ENCODE measurements at regions not wholly inside any gene's neighbourhood (a gene's known extent, or its start where the extent isn't known, plus 50 kb on each side); places are given as distances from the start of the nearest gene placed in this dataset.
"Not testable (repeated sequence)": the region's sequence is repeated elsewhere in the genome, so short reads cannot be mapped to it uniquely, and the experiment has no call there.

- peak; percentile 46 for DNase-seq
These were observed 562.9 kb upstream of the NRP1 start for GRCh38 chr10:33897291-33897752.

- DNase-seq = peak; percentile 22
These were observed 559.0 kb upstream of the NRP1 start for GRCh38 chr10:33893506-33893905.

GRCh38 chr10:33889371-33889770 is 554.9 kb upstream of the NRP1 start:
- no peak for DNase-seq

DNA sequence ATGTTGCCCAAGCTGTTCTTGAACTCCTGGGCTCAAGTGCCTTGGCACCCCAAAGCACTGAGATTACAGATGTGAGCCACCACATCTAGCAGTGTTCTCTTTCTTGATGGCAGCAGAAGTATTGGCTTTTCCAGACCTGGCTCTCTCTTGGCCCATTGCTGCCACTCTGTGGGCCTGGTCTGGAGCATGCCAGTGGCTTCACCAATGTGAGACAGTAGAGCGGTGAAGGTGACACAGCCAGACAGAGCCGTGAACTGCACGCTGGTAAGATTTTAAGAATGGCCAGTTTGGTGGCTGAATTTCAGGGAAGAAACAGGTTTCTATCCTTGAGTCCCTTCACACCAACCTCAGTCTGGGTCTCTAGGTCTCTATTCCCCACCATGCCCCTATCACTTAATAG is 552.7 kb upstream of the NRP1 start:
- no peak for DNase-seq

DNA sequence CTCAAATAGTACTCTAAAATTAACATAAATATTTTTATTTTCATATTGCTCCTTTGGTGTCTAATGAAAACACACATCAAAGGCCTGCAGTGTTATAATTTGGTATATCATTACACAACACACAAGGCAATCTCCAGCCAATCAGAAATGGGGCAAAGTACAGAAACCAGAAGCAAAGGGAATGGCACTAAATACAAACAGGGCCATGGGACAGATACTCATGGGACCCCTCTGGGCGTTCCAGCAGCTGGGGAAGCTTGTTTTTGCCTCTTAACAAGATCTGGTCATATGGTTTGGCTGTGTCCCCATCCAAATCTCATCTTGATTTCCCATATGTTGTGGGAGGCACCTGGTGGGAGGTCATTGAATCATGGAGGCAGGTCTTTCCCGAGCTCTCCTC is 551.8 kb upstream of the NRP1 start:
- no peak for DNase-seq

DNA sequence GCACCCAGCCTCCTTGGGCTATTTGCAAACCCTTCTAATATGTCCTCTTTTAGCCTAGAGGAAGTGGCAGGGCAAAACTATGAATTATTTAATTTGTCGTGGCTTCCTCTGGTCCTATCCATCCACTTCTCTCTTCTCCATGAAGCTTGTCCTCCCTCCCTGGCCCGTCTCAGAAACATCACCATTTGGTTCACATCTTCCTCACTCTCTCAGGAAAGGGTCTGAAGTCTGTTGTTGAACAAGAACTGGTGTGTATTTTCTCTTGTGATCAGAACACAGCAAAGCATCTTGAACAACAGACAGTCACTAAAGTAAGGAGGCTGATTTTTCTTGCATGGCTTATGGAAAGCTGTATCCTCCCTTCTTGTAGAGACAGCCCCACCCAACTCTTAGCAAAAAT is 550.1 kb upstream of the NRP1 start:
- no peak for DNase-seq

DNA sequence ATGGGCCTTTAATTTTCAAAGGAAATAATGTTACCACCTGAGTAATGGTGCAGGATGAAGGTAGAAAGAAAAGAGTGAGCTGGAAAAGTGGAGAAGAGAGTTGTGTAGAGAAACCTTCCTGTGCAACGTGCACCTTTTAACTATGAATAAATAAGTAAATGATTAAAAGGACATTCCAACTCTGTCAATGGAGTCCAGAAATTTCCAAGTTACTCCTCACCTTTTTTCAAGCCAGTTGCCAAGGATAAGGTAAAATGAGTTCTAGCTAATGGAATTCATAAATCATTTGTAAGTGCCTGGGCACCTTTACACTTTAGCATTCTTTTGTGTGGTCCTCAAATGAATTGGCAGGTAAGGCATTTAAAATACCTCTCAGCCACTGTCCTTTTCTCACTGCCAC is 549.4 kb upstream of the NRP1 start:
- no peak for DNase-seq

DNA sequence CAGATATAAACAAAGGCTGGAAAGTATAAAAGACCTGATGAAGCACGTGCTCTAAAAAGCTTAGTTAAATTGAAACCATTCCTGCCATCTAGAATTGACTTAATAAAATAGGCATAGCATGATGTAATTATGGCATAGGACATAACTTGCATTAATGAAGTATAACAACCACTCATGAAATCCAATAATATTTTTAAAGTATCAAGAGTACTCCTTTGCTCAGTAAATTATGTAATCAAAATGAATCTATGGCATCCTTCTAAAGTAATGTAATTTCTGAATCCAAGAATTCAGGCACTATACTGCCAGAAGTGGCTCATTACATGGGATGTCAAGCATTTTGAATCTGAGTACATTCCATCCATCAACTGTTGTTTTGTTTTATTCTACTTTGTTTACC is 548.5 kb upstream of the NRP1 start:
- DNase-seq = no peak

DNA sequence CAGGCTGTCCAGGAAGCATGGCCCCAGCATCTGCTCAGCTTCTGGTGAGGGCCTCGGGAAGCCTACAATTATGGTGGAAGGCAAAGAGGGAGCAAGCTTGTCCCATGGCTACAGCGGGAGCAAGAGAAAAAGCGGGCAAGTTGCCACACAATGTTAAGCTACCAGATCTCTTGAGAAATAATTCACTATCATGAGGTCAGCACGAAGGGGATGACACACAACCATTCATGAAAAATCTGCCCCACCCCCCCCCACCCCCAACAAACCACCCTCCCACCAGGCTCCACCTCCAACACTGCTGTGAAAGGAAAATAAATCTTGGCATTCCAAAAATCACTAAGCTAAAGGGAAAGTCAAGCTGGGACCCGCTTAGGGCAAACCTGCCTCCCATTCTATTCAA is 545.8 kb upstream of the NRP1 start:
- no peak for DNase-seq

DNA sequence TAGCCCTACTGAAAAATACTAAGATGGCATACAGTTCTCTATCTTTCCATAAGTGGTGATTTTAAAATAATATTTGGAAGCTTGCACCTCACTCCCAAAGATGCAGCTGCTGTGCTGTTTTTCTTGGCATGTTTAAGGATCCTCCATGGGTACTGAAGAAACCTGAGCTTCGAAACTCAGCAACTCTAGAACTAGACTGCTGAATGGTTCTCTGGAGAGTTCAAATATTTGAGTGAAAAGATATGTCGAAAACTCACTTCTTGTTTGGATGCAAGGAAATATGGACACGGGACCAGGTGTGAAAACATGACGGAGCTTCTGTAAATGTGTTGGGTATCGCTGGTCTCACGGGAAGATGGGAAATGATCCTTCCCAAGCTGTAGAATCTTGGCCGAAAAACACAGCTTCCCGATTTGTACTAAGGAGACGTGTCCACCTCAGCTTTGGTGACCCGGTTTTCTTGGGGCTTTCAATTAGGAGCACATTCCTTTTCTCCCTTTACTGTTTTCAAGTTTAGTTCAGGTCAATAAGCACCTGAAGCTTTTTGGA is 543.8 kb upstream of the NRP1 start:
- DNase-seq = peak; percentile 17

GRCh38 chr10:33876584-33877400 is 542.3 kb upstream of the NRP1 start:
- no peak for DNase-seq

DNA sequence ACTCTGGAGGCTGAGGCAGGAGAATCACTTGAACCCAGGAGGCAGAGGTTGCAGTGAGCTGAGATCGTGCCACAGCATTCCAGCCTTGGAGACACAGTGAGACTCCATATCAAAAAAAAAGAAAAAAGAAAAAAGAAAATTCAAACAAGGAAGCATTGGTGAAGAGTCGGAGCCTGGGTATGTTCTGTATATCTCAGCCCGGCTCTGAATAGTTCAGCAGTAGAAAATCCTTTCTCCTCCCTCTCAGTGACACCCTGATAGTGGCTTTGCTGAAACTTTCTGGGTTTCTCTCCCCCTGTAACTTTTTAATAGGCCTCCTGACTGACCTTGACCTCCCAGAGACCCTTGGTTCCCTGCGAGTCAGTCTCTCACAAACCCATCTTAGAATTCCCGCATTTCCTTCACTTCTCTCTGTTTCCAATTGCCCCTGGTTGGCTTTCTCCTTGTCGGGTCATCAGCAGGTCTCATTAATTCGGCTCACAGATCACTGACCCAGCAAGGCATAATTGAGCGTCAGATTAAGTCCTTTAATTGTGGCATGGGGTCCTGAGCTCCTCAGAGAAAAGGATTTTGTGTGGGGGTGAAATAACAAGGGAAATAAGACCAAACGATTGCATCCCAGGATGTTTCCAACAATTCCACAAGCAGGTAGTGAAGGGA is 541.6 kb upstream of the NRP1 start:
- DNase-seq = no peak

DNA sequence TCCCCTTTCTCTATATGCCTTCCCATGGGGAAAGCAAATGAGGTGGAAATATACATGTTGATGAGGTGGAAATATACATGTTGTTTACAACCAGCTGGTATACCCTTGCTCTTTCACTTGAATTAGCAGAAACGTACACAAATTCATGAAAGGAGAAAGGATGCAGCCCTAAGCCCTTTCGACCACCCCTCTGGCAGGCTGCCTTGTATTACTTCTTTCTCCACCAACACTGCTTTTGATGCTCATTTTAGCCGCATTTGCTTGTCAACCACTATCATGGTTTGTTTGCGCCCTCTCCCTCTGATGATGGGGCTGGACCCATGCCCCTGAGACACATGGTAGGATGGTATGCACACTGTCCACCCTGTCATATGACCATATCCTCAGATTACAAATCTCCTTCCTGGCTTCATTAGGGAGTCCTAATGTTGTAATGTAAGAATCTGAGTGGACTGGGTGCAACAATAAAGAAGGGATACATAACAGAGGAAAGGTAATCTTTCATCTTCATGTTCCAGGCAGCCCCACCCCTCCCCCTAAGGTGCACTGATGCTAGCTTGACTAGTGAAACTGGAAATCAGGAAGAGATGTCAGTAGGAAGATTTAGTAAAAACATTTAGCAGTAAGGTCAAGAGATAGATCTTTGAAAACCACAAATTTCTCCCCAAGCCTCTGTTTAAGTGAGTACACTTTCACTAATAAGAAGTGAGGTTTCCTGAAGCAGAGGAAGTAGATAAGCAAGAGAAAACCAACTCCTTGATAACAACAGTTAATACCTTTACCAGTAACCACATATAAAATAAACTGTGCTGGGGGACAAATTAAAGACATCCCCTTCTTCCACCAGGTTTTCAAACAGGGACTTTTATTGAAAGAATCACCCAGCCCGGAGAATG is 536.8 kb upstream of the NRP1 start:
- no peak for DNase-seq

DNA sequence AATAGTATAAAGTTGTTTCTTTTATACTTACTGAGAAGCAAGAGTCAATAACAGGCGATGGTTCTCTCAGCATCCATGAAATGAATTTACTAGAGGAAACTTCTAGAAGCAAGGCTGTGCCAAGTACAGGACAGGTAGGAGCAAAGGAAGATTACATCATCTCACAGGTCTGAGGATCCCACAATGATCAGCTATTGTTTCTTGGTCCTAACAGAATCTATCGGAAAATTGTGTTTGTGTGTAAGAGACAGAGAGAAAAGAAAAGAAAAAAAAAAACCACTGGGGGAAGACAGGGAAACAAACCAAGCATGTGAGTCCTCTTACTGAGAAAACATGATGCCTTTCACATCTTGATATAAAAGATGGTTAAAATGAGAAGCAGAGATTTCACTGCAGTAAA is 535.0 kb upstream of the NRP1 start:
- DNase-seq = no peak

DNA sequence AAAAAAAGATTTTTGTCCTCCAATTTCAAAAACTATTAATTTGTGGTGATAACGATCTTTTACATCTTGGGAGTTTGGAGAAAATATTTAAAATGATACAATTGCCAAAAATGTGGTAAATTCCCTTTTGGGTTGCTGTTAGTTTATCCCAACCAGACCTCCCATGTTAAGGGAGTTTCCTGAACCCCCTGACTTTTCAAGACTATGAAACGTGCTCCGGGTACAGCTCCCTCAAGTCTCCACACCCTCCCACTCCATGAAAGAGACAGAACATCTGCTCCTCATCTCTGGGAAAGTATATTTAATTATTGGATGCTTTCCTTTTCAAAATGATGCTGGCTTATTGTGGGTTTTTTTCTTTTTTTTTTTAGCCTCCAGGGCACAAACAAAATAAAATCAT is 534.6 kb upstream of the NRP1 start:
- DNase-seq = peak; percentile 32

DNA sequence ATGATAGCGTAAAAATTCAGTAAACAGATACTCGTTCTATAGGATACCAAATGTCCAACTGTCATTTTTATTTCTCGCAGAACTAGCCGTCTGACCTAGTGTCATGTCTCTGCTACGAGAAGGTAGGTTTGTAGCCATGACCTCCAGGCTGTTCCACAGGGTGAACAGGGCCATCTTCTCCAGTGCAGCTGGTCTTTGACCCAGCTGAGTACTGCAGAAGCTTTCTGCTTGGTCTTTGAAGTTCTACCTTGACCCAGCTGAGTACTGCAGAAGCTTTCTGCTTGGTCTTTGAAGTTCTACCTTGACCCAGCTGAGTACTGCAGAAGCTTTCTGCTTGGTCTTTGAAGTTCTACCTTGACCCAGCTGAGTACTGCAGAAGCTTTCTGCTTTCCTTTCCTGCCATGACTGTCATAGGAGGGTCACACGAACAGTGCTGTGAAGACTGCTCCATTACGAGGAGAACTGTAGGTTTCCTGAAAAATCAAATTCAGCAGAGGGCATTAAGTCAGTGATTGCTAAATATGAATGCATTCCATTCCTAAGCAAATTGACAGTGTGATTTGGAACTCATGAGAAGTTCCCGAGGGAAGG is 532.8 kb upstream of the NRP1 start:
- not testable (repeated sequence) for DNase-seq

DNA sequence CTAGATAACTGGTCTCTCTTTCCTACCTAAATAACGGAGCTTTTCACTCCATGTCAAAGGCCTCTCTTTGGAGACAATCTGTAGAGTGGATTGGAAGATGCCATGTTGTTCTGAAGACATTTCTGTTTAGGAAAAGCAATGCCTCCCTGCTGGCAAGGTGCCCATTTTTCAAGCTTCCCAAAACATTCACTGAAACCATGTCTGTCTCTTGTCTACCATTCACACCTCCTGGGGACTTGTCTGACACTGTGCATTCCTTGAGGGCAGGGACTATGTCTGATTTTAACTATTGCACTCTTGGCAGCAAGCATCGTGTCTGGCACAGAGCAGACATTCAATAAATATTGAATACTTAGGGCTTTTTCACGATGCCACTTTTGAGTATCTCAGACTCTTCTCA is 528.9 kb upstream of the NRP1 start:
- no peak for DNase-seq

GRCh38 chr10:33862536-33863105 is 528.2 kb upstream of the NRP1 start:
- DNase-seq = no peak

DNA sequence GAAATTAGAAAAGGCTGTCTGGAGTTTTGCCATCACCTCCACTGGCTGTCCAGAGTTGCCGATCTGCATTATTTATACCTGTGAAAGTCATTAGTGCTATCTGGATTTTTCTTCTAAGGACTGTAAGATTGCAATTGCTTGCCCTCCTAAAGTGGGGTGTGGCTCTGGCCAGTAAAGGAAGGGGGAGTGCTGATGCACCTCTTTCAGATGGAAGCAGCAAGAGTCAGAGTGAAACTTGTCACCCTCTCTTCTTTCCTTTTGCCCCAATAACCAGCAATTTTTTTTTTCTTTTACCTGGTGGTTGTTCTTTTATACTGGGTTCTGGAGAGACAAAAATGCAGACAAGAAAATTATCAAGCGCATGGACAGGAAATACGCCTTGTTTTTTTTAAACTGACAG is 527.4 kb upstream of the NRP1 start:
- DNase-seq = no peak

DNA sequence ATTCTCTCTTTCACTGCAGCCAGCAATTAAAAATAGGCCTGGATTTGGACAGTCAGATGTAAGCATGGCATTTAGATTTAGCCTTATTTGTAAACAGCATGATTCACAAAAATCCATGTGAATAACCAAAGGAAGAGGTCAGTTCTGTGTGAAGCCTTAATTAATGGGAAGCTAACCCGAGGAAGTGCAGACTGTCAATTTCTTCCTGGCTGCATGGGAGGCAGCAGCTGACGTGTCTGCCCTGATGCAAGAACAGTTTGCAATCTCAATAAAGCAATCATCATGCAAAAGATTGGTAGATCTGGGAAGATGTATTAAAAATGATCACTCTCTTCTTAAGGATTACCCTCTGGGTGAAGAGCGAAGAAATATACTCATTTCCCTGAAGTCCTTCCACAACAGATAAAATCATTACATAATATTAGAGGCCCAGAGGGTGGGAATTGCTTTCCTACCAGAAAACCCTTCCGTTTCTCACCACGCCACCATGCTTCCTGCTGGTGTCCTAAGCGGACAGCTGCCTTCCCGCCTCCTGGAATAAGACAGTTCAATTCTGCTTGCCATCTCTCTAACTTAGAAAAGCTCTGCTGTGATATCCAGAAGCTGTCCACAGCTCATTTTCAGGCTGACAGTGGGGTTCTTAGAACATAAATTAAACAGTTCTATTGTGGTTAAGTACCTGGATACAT is 526.7 kb upstream of the NRP1 start:
- no peak for DNase-seq

- no peak for DNase-seq
These were observed 526.1 kb upstream of the NRP1 start for GRCh38 chr10:33860552-33860951.
